ENCODE measurements at regions not wholly inside any gene's neighbourhood (a gene's known extent, or its start where the extent isn't known, plus 50 kb on each side); places are given as distances from the start of the nearest gene placed in this dataset.

GRCh38 chr12:84357314-84357713 is 555.3 kb downstream of the SLC6A15 start:
- DNase-seq, result no peak
- Mint-ChIP-seq H3K27ac (no peak overlapping the region), H3K4me3 (no peak overlapping the region), H3K36me3 (no peaks in the 10 kb centered on the region), H3K4me1 (no peaks in the 10 kb centered on the region), H3K27me3 (ENCODE audit: low read depth in 3 of 3) (peaks cover 0 to 2% (median 0%) of the 10 kb centered on the region in 3 donors), H3K9me3 (peaks cover 0 to 27% (median 6%) of the 10 kb centered on the region in 7 donors)
- Histone ChIP-seq H3K4me3 (replicated peaks in 1 of 3; ENCODE audit: low read depth in 2 of 3, low read length in 3 of 3) (no peak overlapping the region), H3K9me3 (replicated peaks in 1 of 2; ENCODE audit: control insufficient read depth in 1 of 2, insufficient read depth in 1 of 2, low read length in 2 of 2) (peaks cover 7 to 30% of the 10 kb centered on the region in 2 donors), H3K9ac (ENCODE audit: insufficient read depth, low read length, poor library complexity, severe bottlenecking) (no peak overlapping the region), H3K4me2 (replicated peaks; ENCODE audit: extremely low read depth, low read length, poor library complexity, severe bottlenecking) (no peak overlapping the region), H3K4me1 (ENCODE audit: control insufficient read depth in 1 of 2, insufficient read depth in 2 of 2, low read length in 2 of 2) (no peaks in the 10 kb centered on the region), H3K79me2 (ENCODE audit: insufficient read depth, low read length) (no peaks in the 10 kb centered on the region), H4K20me1 (ENCODE audit: insufficient read depth, low read length) (no peaks in the 10 kb centered on the region), H3K36me3 (replicated peaks in 1 of 2; ENCODE audit: control insufficient read depth in 1 of 2, insufficient read depth in 2 of 2, low read length in 2 of 2) (no peaks in the 10 kb centered on the region), H2AFZ (ENCODE audit: insufficient read depth, low read depth, low read length, poor library complexity, severe bottlenecking) (no peak overlapping the region), H3K27me3 (ENCODE audit: control insufficient read depth in 2 of 2, insufficient read depth in 2 of 2, low read length in 2 of 2) (no peaks in the 10 kb centered on the region), H3K27ac (ENCODE audit: low read depth in 1 of 2, low read length in 2 of 2) (no peak overlapping the region)
- WGBS (ENCODE audit: insufficient coverage), result 92% methylated on average over 3 of the region's 3 CpGs
- intact Hi-C loops (cut with micrococcal nuclease), result no loop called here
- TF ChIP-seq CTCF (IDR thresholded peaks at IDR 0.05), result no peak

DNA sequence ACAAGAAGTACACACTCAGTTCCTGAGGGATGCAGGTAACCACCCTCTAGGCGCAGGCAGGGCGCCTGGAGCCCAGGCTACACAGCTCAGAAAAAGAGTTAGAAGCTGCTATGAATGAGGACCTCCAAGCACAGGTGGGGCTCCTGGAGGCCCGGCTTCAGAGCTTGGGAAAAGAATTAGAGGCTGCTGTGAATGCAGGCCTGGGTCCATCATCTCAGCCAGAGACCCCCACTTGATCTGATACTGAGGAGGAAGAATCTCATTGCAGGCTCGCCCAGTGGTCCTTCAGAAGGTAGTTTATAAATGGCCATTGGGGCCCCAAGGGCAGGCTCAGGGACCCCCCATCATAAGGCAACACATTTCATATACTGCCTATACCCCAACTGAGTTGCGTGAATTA is 556.4 kb downstream of the SLC6A15 start:
- H3K36me3 Mint-ChIP-seq, result no peaks in the 10 kb centered on the region
- H2AFZ ChIP-seq (ENCODE audit: insufficient read depth, low read depth, low read length, poor library complexity, severe bottlenecking), result no peak overlapping the region
- no peak overlapping the region for H3K4me3 ChIP-seq (replicated peaks in 1 of 3; ENCODE audit: low read depth in 2 of 3, low read length in 3 of 3)
- DNase-seq, result no peak
- H3K4me3 Mint-ChIP-seq, result no peak overlapping the region
- H3K4me1 ChIP-seq (ENCODE audit: control insufficient read depth in 1 of 2, insufficient read depth in 2 of 2, low read length in 2 of 2), result no peaks in the 10 kb centered on the region
- no peak for TF ChIP-seq CTCF (IDR thresholded peaks at IDR 0.05)
- H3K4me1 Mint-ChIP-seq, result no peaks in the 10 kb centered on the region
- H3K79me2 ChIP-seq (ENCODE audit: insufficient read depth, low read length), result no peaks in the 10 kb centered on the region
- intact Hi-C loops (cut with micrococcal nuclease), result no loop called here
- H3K36me3 ChIP-seq (replicated peaks in 1 of 2; ENCODE audit: control insufficient read depth in 1 of 2, insufficient read depth in 2 of 2, low read length in 2 of 2), result no peaks in the 10 kb centered on the region
- no peaks in the 10 kb centered on the region for H3K27me3 ChIP-seq (ENCODE audit: control insufficient read depth in 2 of 2, insufficient read depth in 2 of 2, low read length in 2 of 2)
- H3K9me3 Mint-ChIP-seq, result peaks cover 0 to 19% (median 6%) of the 10 kb centered on the region in 7 donors
- H3K9ac ChIP-seq (ENCODE audit: insufficient read depth, low read length, poor library complexity, severe bottlenecking), result no peak overlapping the region
- peaks cover 7 to 22% of the 10 kb centered on the region in 2 donors for H3K9me3 ChIP-seq (replicated peaks in 1 of 2; ENCODE audit: control insufficient read depth in 1 of 2, insufficient read depth in 1 of 2, low read length in 2 of 2)
- 96% methylated on average over 3 of the region's 5 CpGs for WGBS (ENCODE audit: insufficient coverage)
- no peak overlapping the region for H3K4me2 ChIP-seq (replicated peaks; ENCODE audit: extremely low read depth, low read length, poor library complexity, severe bottlenecking)
- no peak overlapping the region for H3K27ac ChIP-seq (ENCODE audit: low read depth in 1 of 2, low read length in 2 of 2)
- no peak overlapping the region for H3K27ac Mint-ChIP-seq
- no peaks in the 10 kb centered on the region for H4K20me1 ChIP-seq (ENCODE audit: insufficient read depth, low read length)
- H3K27me3 Mint-ChIP-seq (ENCODE audit: low read depth in 3 of 3), result peaks cover 0 to 2% (median 0%) of the 10 kb centered on the region in 3 donors

Measured in CD14-positive monocyte (primary cell).